CD4-positive, alpha-beta T cell treated with Interleukin-17A for 4 hours (primary cell): ENCODE measurements at regions not wholly inside any gene's neighbourhood (a gene's known extent, or its start where the extent isn't known, plus 50 kb on each side); places are given as distances from the start of the nearest gene placed in this dataset.
"Not testable (repeated sequence)": the region's sequence is repeated elsewhere in the genome, so short reads cannot be mapped to it uniquely, and the experiment has no call there.

Experiments used
- DNase-seq: peaks from one replicate; pipeline ENCODE4 v3.0.0-alpha.2; 2020; ENCODE audit warnings: mixed read lengths

DNA sequence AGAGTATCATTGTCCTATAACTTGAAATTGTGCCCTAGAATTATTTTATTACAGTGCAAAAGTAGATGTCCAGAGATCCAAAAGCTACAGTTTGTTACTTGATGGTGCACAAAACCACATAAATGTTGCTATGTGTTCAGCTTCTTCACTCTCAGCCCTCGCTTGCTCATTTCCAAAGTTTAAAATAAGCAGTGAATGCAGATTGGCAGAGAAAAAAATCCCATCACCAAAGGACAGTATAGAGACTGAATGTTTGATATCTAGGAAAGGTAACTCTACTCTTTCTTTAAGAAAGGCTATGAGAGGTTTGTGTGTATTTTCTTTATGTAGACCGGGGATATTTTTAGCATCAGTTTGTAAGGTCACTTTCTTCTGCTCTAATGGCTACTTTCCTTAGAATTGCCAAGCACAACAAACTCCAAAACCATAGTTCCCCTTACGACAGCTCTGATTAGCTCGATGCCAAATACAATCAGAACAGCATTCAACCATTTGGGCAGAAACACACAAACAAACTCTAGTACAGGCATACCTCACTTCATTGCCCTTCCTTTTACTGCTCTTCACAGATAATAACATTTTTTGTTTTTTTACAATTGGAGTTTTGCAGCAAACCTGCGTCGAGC is 164.1 kb upstream of the CCDC54 start:
- no peak for DNase-seq

DNA sequence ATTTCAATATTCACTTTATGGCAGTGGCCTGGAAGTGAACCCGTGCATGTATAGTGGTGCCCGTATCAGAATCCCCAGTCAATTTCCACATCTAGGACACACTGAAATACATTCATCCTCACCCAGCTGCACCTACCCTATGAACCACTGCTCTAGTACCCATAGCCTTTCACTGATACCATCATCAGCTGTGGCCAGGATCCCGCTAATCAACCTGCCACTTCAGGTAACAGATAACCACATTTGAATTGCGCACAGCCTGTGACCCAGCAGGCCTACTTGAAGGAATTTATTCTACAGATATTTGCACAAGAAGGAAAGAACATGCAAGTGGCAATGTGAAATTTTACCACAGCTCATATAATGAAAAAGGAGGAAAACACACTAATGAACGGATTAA is 161.0 kb upstream of the CCDC54 start:
- DNase-seq, result no peak

DNA sequence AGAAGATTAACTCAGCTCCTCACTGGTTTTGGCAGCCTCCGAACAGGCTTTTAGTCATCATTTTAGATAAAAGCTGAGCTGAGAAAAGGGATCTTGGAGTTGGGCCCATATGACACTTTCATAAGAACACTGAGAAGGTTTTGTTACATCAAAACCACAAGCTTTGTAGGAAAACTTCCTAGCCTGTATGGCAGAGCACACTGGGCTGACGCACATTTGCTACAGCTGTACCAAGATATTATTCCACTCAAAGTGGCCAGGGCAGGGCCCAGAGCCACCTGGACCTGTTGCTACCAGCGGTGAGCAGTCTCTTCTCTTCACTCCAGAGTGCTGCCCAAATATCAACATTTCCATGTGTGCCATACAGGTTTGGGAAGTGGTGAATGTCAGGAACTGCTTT is 160.5 kb upstream of the CCDC54 start:
- no peak for DNase-seq

DNA sequence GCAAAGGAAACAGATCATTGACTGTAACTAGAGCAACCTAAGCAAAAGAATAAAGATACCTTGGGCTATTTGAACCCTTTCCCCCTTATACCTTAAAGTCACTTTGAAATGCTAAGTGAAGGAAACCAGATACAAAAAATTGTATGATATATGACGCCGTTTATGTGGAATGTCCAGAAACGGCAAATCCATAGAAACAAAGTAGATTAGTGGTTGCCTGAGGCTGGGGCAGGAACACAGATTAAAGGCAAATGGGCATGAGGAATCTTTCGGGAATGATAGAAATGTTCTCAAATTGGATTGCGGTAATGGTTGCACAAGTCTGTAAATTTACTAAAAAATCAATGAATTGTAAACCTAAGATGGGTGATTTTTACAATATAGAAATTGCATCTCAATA is 160.1 kb upstream of the CCDC54 start:
- no peak for DNase-seq

DNA sequence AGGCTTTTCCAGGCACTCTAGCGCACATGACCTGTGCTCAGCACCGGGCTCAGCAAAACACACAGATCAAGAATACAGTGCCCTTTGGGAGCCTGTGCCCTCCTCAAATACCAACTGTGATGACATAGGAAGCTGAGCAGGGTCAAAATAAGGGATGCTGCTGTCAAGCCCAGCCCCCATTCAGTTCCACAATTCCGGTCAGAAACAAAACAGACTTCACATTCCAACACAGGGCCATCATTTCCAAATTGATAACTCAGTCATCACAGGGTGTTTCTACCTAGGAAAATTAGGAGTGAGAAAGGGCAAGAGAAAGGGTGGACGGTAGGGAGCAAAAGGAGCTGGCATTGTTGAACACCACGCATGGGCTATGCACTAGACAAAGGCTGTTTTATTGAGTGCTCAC is 158.4 kb upstream of the CCDC54 start:
- DNase-seq, result no peak

DNA sequence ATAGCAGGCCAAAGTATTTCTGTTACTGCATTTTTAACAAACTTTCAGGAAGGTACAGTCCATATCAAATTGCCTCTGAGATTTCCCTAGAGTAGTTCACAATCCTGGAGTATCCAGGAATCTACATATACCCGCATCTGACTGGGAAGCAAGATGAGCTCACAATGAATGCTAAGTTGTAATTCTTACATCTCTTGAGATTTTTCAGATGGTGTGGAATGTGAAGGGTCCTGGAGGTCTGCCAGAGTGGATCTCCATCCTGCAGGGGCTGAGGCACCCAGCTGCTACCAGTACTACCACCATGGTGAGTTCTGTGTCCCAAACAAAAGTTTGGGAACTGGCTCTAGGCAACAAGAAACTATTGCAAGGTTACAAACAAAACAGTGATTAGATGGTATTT is 156.7 kb upstream of the CCDC54 start:
- no peak for DNase-seq

DNA sequence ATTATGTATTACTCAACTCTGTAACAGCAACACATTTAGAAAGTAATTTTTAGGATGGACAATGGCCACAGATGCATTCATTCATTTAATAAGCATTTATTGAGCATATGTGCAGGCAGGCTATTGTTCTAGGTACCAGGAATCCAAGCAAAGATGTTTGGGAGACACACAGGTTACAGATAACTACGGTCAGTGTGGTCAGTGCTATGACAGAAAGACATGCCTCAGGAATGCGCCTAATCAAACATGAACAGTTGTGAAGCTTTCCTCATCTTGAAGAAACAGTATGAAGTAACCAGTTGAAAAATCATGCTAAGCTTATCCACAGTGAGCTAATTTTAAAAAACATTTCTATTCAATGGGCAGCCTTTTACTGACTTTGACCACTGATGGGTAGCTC is 155.4 kb upstream of the CCDC54 start:
- no peak for DNase-seq

DNA sequence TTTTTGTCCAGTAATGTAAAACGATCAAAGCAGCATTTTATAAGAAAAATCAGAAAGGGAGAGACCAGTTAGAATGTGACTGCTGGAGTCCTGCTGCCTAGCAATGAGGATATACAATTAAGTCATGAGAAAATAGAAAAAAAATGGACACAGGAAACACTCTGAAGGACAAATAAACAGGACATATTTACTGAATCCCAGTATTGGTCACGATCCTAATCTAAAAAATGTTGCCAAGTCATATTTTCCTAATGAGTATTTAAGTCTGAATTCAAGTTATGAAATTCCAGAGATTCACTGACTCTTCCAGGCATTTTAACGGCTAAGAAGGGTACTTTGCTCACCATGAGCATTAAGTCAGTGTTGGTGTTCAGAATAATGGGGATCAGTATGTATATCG is 154.3 kb upstream of the CCDC54 start:
- no peak for DNase-seq

DNA sequence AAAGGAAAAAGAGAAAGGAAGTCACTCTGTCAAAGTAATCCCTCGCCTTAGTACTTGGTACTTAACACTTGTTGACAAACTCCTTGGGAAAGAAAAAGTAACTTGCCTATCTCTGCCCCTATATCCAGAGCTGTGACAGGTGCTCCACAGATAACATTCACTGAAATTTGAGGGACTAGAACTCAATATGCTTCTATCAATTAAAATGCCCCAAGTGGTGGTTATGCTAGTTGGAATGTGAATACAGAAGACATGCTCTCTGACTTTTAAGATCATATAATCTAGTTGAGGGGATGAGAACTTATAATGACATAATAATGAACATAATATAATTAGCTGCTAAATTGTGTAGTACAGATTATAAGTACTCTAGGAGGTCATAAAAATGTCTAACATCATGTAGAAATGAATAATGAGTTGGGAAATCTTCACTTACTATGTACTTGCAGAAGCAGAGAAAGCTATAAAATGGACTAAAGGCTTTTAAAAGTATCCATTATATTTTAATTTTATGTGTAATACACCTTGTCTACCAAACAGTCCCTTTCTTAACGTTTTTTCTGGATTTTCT is 153.1 kb upstream of the CCDC54 start:
- DNase-seq, result no peak

DNA sequence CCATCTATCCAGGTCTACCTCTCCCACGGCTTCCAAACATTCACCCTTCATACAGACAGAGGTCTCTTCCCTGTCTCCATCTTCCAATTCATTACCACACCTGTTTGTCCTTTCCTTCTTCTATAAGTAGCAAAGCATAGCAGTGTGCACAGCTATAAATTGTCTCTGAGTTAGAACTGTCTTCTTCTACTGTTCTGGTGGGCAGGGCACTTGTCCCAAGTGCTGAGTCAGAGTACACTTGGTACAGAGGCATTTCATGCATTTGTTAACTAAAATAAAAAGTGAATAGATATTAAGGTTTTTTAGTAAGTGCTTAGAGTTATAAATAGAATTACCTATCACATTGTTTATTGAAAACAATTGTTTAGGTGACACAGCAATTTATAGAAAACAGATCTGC is 150.1 kb upstream of the CCDC54 start:
- no peak for DNase-seq

DNA sequence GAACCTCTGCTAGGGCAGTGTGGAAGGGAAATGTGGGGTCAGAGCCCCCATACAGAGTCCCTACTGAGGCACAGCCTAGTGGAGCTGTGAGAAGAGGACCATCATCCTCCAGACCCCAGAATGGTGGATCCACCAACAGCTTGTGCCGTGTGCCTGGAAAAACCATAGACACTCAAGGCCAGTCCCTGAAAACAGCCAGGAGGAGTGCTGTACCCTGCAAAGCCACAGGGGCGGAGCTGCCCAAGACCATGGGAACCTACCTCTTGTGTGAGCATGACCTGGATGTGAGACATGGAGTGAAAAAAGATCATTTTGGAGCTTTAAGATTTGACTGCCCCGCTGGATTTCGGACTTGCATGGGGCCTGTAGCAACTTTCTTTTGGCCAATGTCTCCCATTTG is 143.4 kb upstream of the CCDC54 start:
- DNase-seq, result not testable (repeated sequence)

DNA sequence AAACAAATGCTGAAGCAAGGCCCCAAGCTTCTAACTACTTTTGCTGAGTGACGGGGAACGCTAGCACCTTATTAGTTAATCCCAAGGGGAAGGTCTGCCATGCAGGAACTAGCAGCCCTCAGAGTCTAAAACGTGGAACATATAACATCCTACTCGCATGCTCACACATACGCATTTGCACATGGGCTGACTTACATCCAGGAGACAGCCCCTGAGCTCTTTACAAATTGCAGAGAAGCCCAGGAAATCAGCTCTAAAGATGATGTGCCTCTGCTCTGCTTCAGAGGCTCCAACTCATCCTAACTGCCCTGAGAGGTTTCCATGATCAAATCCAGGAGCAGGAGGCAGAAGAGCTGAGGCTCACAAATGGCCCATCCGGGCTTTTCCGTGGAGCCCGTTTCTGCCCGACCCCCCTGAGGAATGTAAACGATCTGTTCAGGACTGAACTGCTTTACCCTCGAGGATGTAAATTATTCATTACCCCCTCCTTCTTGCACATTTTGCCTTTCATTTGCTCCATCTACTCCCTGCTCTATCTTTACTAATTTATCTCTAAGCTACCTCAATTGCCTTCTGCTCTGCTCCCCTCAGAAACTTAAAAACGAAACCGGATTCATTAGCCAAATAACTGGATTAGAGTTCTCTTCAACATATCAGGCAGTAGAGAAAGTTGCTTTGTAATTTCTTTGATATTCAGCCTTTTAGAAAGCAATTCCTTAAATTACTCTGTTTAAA is 141.9 kb upstream of the CCDC54 start:
- no peak for DNase-seq

DNA sequence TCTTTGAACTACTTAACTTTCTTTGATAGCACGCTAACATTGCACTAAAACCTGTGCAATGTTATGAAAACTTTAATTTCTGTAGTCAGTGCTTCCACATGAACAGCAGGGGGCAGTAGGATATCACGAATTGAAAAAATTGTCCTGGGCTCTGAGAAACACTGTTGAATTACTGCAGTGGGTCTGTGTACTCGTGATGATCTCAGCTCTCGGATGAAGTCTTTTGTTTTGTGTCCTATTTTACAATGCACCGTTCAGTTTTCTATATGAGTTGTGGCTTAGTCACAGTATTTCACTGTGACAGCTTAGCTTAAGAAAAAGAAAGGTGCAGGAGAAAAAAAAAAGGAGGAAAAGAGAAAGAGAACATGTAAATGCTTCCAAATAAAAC is 141.3 kb upstream of the CCDC54 start:
- peak; percentile 60 for DNase-seq

DNA sequence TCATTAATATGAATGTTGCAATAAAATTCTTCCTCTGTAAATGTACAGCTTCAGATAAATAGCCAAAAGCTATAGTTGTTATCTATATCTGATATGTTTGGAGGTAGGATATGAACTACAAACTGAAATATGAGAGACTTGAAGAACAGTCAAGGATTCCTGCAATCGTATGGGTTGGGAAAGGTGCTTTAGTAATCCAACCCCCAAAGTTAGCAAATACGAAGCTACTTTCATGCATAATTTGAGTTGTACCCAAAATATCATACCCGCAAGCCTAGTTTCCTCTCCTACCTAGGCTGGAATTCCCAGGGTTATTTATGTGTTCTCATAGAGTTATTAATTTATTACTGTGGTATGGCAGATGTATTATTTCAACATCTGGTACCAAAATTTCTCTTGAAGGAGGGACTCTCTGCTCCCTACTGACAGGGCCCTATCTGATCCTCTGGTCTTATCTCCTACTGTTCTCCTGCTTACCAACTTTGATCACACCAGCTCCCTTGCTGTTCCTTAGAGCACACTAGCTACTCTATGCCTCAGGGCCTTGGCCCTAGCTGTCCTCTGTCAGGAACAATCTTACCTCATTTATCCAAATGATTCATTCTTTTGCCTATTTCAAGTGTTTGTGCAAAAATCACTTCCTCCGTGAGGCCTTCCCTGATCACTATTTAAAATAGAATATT is 140.4 kb upstream of the CCDC54 start:
- no peak for DNase-seq

DNA sequence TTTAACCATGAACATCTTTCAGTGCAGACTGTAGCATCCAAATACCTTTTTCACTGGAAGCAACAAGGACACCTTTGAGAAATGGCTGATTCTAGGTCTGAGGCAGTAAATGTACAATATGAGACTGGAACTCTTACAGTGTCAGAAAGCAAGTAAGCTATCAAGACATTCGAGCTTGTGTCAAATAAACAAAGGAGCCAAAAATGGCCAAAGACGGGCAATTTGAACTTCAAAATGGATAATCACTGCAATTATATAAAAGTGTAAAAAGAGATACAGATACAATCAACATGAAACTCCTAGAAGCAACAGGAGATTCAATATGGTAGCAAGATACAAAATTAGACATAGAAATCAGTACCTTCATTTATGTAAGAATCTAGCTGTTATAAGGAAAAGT is 138.5 kb upstream of the CCDC54 start:
- DNase-seq, result no peak

DNA sequence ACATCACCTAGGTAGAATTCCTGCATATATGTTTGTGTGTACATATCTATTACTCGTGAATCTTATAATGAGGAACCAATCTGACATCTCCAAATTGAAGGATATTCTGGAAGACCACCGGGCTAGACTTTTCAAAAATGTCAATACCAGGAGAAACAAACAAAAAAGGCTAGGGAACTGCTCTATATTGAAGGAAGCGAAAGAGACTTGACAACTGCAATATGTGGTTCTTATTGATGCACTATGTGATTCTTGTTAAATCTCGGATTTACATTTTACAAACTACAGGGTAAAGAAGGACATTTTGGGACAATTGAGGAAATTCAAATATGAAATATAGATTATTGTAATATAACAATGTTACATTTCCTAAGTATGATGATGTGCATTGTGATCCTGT is 137.5 kb upstream of the CCDC54 start:
- DNase-seq, result no peak

DNA sequence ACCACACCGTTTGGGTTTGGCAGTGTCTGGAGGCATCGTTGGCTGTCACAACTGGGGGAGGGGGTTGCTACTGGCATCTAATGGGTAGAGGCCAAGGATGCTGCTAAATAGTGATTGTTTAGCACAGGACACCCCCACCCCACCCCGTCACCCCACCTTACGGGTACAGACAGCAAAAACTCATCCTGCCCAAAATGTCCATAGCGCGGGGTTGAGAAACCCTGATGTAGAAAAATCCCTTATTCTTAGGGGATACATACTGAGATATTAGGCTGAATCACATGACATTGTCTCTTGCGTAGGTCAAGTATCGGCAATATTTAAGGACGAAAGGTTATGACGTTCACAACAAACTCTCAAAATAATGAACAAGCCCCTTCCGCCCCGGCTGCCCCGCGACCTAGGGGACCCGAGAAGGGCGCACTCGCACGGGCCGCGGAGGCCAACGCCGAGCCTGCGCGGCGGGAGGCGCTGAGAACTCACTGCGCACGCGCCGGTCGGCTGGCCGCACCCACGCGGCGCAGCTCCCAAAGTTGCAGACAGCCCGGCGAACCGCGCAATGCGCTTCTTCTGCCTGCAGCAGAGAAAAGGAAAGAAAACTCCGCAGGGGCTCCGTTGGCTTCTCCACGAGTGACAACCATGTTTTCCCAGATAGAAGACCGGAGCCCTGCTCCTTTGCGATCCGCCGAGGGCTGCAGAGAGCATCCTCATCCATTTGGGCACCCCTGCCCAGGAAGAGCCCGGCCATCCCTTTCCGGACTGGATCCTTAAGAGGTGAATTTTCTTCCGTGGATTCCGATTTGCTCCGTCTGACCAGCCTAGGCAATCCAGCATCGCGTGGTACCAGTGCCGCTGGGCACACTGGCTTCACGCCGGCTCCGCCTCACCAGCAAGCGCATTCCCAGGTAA is 136.8 kb upstream of the CCDC54 start:
- DNase-seq, result peak; percentile 82

DNA sequence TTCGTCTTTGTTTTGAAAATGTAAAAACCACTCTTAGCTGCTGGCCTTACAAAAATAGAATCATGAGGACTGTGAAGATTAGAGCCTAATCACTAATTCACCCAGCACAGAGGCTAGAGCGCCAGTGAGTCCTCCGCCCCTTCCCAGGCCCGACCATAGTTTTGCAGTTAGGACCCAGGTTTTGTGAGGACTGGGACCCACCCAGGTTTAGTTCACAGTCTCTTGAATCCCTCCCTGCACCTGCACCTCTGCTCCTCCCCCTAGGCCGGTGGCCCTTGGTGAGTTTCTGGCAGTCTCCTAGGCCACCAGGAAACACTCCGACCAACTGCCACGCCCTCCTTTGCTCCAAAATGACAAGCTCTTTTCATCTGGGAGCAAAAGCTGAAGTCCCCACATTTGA is 136.0 kb upstream of the CCDC54 start:
- peak; percentile 9 for DNase-seq

DNA sequence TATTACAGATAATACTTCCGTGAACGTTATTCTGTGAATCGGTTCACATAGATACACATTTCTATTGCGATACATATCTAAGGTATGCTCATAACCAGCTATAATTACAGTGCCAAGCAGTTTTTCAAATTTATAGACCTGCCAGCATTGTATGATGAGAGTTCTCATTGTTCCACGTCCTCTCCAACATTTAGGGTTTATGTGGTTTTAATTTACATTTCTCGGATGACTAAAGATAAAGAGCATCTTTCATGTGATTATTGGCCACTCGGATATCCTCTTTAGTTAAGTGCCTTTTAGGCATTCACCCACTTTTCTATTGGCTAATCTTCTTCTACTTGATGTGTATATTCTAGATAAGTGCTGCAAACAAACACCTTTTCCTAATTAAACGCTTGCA is 134.7 kb upstream of the CCDC54 start:
- no peak for DNase-seq

DNA sequence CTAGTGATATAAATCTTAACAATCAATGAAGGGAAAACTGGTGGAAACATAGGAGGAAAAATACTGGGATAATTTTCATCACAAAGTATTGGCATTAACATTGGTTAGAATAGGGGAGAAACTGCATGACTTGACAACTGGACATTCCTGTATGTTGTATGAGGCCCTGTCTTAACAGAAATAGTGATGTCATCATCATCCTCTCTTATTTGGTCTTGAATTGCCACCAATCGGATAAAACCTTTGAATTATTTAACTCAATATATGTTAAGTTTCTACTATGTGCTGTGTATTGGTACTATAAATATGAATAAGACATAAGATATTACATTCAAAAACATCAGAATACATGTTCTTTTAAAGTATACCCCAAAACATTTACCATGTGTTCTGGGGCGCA is 130.1 kb upstream of the CCDC54 start:
- no peak for DNase-seq

DNA sequence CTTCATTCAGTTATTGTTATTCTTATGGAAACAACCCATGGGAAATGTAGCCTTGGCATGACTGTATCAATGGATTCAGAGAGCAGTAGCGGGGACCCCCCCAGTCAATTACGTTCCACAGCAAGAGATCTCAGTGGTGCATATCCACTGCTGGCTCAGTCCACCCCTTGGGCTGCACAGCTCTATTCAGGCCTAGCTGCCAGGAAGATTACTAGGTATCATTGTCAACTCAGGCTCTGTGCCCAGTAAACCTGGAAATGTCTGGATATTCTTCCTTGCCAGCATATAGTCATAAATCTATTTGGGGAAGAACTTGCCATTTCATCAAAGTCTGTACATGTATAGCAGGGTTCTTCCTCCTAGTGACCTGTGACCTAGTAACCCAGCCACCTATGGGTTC is 128.1 kb upstream of the CCDC54 start:
- no peak for DNase-seq

DNA sequence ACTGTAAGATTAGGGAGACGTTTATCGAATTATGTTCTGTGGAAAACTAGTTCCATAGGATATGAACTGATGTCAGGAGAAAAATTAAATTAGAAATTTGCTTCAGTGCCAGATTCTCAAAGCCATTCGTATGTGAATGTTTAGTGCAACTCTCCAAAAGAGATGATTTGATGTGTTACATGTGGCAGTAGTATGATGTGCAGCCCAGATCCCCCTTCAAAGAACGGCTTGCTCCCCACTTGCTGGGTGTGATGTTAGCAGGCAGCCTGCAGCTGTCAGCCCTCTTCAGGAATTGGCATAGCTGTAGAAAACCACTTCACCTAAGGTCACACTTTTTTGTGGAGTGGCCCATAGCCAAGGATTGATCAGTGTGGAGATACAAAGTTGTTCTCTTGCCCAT is 127.0 kb upstream of the CCDC54 start:
- DNase-seq, result no peak

DNA sequence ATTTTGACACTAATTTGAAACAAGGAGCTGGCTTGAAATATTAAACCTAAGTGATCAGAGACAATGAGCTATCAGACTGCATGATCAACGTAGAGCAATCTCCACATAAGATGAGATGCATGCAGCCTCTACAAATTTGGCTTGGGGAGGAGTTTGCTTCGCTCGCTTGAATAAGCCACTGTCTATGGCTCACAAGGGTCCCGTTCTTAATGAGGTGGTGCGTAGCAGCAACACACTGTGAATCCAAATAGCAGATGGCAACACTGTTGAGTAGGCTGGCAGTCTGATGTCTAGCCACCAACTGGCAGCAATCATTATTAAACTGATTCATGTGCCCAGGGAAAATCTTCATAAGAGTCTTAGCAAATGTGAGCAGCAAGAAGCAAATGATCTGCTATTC is 125.4 kb upstream of the CCDC54 start:
- no peak for DNase-seq
